Chondrocyte (in vitro differentiated cells): ENCODE measurements at regions not wholly inside any gene's neighbourhood (a gene's known extent, or its start where the extent isn't known, plus 50 kb on each side); places are given as distances from the start of the nearest gene placed in this dataset.

Source experiments
- DNase-seq: peaks from one replicate; pipeline ENCODE4 v3.0.0; 2021; ENCODE audit warnings: mixed read lengths, low spot score
- H3K27ac Mint-ChIP-seq: one replicate; pipeline ENCODE4 v1.8.0; 2021; ENCODE audit warnings: mild to moderate bottlenecking, moderate library complexity, mixed read lengths; ENCODE audit not compliant: unreplicated experiment
- H3K27me3 Mint-ChIP-seq: 2 replicates; pipeline ENCODE4 v1.8.0; 2021; ENCODE audit warnings: low read depth, mixed read lengths
- H3K36me3 Mint-ChIP-seq: 2 replicates; pipeline ENCODE4 v1.8.0; 2021; ENCODE audit warnings: low read depth, mixed read lengths
- H3K4me1 Mint-ChIP-seq: 2 replicates; pipeline ENCODE4 v1.8.0; 2021; ENCODE audit warnings: low read depth, mild to moderate bottlenecking, mixed read lengths
- H3K4me3 Mint-ChIP-seq: one replicate; pipeline ENCODE4 v1.8.0; 2021; ENCODE audit warnings: mild to moderate bottlenecking, moderate library complexity, mixed read lengths; ENCODE audit not compliant: unreplicated experiment
- H3K9me3 Mint-ChIP-seq: 2 replicates; pipeline ENCODE4 v1.8.0; 2021; ENCODE audit warnings: low read depth, mixed read lengths
- TF ChIP-seq, protein P1 (sequence below): fragments of 200-600 bp; sonication (generic); IDR thresholded peaks from 2 replicates; pipeline ENCODE4 v1.5.0; 2021; ENCODE audit warnings: antibody characterized with exemption, mild to moderate bottlenecking, moderate library complexity

DNA sequence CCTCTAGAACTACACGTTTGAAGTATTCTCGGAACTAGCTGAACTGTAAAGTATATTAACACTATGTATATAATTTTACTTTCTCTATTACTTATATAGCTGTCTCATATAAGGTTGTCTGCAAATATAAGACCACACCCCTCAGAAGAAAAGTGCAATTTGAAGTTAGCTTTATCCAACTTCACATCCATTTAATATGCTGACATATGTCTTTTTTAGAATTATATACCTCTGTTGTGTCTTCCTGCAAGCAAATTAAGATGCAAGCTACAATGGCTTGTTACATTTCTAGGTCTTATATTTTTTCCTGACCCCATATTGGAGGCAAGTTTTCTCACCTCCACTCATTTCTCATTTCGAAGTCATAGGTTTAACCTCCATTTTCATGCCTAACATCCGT, 349.0 kb upstream of the AGA start:
- peaks cover 8% of the 10 kb centered on the region for H3K27me3 Mint-ChIP-seq
- H3K4me3 Mint-ChIP-seq = no peak overlapping the region
- no peak for DNase-seq
- no peaks in the 10 kb centered on the region for H3K4me1 Mint-ChIP-seq
- H3K9me3 Mint-ChIP-seq = no peaks in the 10 kb centered on the region
- H3K27ac Mint-ChIP-seq = no peak overlapping the region
- H3K36me3 Mint-ChIP-seq = no peaks in the 10 kb centered on the region
- TF ChIP-seq, protein P1, sequence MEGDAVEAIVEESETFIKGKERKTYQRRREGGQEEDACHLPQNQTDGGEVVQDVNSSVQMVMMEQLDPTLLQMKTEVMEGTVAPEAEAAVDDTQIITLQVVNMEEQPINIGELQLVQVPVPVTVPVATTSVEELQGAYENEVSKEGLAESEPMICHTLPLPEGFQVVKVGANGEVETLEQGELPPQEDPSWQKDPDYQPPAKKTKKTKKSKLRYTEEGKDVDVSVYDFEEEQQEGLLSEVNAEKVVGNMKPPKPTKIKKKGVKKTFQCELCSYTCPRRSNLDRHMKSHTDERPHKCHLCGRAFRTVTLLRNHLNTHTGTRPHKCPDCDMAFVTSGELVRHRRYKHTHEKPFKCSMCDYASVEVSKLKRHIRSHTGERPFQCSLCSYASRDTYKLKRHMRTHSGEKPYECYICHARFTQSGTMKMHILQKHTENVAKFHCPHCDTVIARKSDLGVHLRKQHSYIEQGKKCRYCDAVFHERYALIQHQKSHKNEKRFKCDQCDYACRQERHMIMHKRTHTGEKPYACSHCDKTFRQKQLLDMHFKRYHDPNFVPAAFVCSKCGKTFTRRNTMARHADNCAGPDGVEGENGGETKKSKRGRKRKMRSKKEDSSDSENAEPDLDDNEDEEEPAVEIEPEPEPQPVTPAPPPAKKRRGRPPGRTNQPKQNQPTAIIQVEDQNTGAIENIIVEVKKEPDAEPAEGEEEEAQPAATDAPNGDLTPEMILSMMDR = no peak

DNA sequence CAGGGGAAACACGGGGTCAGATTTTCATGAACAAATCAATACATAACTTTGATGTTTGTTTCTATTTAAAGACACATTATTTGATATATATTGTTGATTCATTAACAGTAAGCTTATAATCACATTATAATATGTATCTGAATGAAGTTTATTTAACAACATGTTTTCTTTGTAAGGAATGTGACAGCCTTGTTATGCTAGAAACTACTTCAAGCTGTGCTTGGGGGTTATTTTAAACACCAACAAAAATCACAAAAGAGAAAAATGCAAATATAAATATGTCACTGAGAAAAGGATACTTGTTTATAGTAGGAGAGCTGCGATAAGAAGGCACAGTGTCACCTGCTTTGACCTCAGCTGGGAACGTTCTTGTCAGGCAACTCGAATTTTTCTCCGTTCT, 354.6 kb upstream of the AGA start:
- DNase-seq = no peak
- Mint-ChIP-seq H3K27me3 (peaks cover 15% of the 10 kb centered on the region), H3K4me3 (no peak overlapping the region), H3K27ac (no peak overlapping the region), H3K9me3 (no peaks in the 10 kb centered on the region), H3K36me3 (no peaks in the 10 kb centered on the region), H3K4me1 (no peaks in the 10 kb centered on the region)
- TF ChIP-seq, protein P1 = no peak

DNA sequence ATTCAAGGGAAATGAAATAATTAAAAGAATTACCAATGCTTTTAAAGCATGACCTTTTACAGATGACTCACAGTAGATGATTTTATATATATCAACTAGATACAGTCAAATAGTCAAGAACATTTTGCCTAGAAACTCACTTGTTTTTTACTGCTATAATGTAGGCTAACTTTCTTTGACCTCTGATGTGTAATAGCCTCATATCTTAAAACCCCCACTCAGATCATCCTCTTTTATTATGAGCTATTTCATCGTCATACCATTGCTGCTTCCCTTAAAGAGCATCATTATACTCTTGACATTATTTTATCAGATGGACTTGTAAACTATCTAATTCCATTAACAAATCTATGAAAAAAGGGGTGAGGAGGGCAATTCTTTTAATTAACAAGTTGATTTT, 355.9 kb upstream of the AGA start:
- peaks cover 15% of the 10 kb centered on the region for H3K27me3 Mint-ChIP-seq
- TF ChIP-seq, protein P1 = no peak
- DNase-seq = no peak
- no peaks in the 10 kb centered on the region for H3K9me3 Mint-ChIP-seq
- no peak overlapping the region for H3K4me3 Mint-ChIP-seq
- H3K36me3 Mint-ChIP-seq = no peaks in the 10 kb centered on the region
- H3K27ac Mint-ChIP-seq = no peak overlapping the region
- no peaks in the 10 kb centered on the region for H3K4me1 Mint-ChIP-seq

DNA sequence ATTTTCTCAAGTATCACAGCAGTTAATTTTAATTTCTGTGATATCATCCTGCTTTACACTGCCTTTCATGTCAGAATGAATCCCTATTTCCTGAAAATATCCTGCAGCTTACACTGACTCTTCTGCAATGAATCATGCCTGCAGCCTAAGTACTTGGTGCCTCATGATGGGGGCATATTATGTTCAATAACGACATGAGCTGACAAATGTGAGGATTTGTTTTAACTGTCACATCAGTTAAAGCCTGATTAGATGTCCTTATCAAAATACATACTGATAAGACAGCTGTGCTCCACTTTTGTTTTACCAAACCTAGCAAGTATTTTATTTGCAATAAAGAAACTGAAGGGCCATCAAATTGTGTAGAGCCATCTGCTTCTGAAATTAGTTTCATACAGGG, 359.9 kb upstream of the AGA start:
- no peak overlapping the region for H3K4me3 Mint-ChIP-seq
- H3K36me3 Mint-ChIP-seq = no peaks in the 10 kb centered on the region
- H3K9me3 Mint-ChIP-seq = no peaks in the 10 kb centered on the region
- peaks cover 6% of the 10 kb centered on the region for H3K27me3 Mint-ChIP-seq
- no peak for DNase-seq
- TF ChIP-seq, protein P1 = no peak
- H3K27ac Mint-ChIP-seq = no peak overlapping the region
- no peaks in the 10 kb centered on the region for H3K4me1 Mint-ChIP-seq

DNA sequence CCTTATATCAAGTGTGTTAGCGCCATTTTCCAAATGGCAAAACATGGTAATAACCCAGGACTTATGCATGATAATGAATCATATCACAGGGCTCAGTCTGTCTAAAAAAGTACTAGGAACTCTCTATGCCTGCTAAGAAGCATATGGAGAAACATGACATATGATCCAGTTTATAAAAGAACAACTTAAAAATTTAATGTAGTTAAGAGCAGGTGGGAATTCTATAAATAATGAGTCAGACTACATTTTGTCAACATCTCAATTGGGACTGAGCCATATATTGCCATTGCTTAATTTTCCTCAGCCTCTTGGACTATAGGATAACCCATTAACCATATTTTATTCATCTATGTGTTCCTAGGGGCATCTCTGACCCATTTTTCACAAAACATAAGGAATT, 360.4 kb upstream of the AGA start:
- H3K4me3 Mint-ChIP-seq = no peak overlapping the region
- H3K27ac Mint-ChIP-seq = no peak overlapping the region
- no peaks in the 10 kb centered on the region for H3K4me1 Mint-ChIP-seq
- TF ChIP-seq, protein P1 = no peak
- H3K27me3 Mint-ChIP-seq = peaks cover 4% of the 10 kb centered on the region
- DNase-seq = no peak
- H3K36me3 Mint-ChIP-seq = no peaks in the 10 kb centered on the region
- H3K9me3 Mint-ChIP-seq = no peaks in the 10 kb centered on the region
